Myocyte (in vitro differentiated cells): ENCODE measurements at regions not wholly inside any gene's neighbourhood (a gene's known extent, or its start where the extent isn't known, plus 50 kb on each side); places are given as distances from the start of the nearest gene placed in this dataset.
A peak's percentile ranks its signal among the peaks of the same experiment; 100 is the strongest.

Source experiments
- DNase-seq: peaks from one replicate; pipeline ENCODE4 v3.0.0-alpha.2; 2012; ENCODE audit warnings: low read depth

DNA sequence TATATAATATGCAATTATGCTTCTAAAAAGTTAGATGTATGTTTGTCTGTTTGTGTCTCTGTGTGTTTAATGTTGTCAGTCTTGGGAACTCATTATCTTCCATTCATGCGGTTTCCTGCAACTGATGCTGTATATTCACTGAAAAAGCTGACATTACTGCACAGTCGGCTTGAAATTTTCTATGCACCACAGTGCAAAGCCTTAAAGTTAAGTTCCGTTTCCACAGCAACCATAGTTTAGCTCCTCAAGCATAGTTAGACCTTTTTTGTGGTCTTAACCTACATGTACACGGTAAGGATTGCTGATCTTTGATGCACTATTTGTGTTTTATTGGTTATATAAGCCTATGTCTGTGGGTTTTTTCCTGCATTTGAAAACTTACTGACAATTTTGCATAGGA is 309.4 kb downstream of the KCNC2 start:
- DNase-seq: no peak

GRCh38 chr12:74903522-74903921 is 306.1 kb downstream of the KCNC2 start:
- no peak for DNase-seq

GRCh38 chr12:74906224-74906623 is 303.4 kb downstream of the KCNC2 start:
- DNase-seq: no peak

DNA sequence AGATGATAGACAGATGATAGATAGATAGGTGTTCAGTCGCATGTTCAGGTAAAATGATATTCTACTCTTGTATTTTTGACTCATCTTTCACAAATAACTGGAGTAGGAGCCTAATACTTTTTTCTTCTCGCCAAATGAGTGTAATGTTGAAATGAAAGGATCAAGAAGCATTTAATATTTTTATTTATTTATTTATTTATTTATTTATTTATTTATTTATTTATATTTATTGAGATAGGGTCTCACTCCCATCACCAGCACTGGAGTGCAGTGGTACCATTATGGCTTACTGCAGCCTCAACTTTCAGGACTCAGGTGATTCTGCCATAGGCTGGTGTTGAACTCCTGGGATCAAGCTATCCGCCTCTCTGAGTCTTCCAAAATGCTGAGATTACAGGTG is 298.8 kb downstream of the KCNC2 start:
- no peak for DNase-seq

- no peak for DNase-seq
Observed at GRCh38 chr12:74914378-74914777, 295.3 kb downstream of the KCNC2 start.

- no peak for DNase-seq
Observed at GRCh38 chr12:74915718-74916117, 293.9 kb downstream of the KCNC2 start.

GRCh38 chr12:74917743-74918142 is 291.9 kb downstream of the KCNC2 start:
- DNase-seq: no peak

- DNase-seq: no peak
Observed at GRCh38 chr12:74918291-74918690, 291.3 kb downstream of the KCNC2 start.

DNA sequence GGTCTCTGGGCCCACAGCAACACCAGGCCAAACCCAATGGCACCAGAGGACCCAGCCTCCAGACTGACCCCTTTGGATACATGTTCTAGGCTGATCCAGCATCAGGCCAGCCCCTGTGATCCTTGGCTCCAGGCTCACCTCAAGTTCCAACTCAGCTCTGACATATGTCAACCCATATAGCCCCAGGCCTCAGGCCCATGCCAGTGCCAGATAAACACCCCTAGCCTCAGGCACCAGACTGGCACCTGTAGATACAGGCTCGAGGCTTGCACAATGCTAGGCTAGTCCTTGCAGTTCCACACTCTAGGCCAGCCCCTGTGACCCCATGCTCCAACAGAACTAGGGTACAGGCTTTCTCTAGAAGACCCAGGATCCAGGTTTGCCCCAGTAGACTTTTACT is 287.5 kb downstream of the KCNC2 start:
- no peak for DNase-seq

- no peak for DNase-seq
Observed at GRCh38 chr12:74922642-74923041, 287.0 kb downstream of the KCNC2 start.

DNA sequence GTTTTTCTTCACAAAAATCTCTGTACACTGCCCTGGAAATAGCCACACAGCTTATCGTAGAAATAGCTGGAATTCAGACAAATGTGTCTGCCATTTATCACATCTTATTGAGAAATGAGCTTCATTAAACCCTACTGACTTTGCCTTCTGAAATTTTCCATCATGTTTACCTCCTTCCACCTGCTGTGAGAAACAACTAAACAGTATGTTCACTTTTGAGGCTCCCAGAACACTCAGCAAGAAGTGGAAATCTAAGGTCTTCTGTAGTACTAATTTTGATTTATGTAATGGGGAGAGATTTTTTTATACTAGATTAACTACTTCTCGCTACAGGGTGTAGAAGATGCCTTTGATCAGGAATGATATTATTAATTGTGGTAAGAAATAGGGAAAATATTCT is 268.0 kb downstream of the KCNC2 start:
- DNase-seq: no peak

DNA sequence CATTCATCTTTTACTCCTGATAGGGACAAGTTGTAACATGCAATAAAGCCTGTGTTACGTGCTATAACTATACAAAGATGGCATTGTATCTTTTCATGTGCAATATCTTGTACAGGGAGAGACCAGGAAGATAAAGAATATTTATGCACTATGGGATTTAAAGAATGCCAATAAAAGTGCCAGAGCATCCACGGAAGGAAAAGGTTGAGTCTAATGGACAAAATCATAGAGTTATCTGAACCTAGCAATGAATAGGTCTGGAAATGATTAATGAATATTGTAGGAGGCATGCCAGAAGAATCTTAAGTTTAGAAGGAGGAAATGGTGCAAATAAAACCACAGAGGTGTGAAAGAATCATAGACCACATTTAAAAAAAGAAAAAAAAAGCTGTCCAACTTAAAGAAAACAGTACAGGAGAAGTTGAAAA is 263.9 kb downstream of the KCNC2 start:
- DNase-seq: no peak

DNA sequence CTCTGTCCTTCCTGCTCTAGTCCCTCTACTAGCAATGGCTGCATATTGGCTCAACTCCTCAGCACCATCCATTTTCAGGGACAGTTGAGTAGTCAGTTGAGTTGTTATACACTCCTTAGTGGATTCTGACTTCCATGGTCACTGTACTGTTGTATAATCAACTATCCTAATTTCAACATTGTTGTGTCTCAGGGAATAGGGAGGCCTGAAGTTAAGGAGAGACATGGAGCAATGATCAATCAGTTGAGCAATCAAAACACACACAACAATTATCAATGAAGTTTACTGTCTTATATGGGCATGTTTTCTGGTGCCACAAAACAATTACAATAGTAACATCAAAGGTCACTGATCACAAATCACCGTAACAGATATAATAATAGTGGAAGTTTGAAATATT is 255.9 kb downstream of the KCNC2 start:
- no peak for DNase-seq

- DNase-seq: no peak
Observed at GRCh38 chr12:74957231-74957630, 252.4 kb downstream of the KCNC2 start.

GRCh38 chr12:74957634-74958033 is 252.0 kb downstream of the KCNC2 start:
- DNase-seq: no peak

DNA sequence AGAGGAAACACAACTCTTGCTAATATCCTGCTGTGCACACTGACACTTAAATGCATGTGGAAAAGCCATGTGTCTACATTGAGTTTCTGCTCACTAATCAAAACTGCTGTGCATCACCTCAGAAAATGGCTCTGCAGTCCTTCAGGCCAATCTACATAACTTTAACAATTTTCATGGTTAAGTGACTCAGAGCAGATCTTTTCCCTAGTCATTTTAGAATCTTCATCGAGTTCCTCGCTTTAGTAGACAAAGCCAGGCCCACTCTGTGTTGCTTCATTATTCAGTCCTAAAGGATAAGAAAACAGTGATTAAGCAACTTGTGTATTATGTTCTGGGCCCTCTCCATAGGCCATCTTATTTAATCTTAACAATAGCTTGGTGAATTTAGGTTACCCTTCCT is 250.0 kb downstream of the KCNC2 start:
- no peak for DNase-seq

DNA sequence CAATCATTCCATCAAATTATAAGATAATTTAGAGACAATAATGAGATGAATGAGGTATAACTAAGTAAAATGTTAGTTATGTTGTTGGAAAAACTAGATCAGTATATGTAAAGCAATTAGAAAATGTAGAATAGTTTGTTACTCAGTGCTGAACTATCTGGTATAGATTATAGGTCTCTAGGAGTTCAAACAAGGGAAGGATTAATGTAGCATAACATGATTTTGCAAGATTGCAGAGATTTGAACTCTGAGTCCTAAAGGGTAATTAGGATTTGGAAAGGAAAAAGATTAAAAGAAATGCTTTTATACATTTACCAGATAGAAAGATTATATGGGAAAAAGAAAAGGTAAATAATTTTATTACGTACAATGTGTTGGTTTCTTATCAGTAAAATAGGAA is 246.3 kb downstream of the KCNC2 start:
- no peak for DNase-seq

DNA sequence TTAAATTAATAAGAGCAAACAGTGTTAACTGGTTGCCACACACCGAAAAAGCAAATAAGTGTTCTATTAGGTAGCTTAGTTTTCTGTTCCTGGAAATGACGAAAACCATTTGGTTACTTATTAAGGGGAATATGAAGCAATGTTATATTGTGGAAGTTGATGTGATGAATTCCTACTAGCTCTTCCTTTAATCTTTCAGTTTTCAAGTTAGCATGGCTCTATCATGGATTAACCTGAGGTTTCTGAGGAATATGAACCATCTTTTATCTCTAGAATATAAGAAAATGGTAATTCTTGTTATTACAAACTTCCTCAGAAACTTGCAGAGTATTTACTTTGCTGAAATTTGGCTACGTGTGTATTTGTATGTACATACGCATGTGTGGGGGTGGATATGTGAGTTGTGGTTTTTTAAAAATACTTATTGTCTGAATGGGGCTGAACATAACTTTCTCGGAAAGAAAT is 245.7 kb downstream of the KCNC2 start:
- DNase-seq: no peak

DNA sequence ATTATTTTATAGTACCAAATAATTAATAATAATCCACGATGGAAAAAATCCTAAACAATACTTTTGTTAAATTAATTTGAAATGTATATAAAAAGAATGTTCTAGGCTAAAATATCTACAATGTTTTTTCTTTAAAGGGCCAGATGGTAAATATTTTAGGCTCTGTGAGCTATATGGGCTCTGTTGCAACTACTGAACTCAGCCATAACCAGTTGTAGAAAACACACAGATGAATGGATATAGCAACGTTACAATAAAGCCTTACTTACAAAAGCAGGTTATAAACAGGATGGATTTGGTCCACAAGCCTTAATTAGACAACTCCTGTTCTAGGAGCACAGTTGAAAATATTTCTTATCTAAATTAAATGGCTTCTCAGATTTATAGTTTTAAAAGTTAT is 245.2 kb downstream of the KCNC2 start:
- no peak for DNase-seq

- DNase-seq: no peak
Observed at GRCh38 chr12:74971201-74971600, 238.4 kb downstream of the KCNC2 start.

GRCh38 chr12:74977832-74978481 is 231.7 kb downstream of the KCNC2 start:
- no peak for DNase-seq

- DNase-seq: peak; percentile 30
Observed at GRCh38 chr12:74980510-74980909, 229.1 kb downstream of the KCNC2 start.

GRCh38 chr12:74981541-74981940 is 228.1 kb downstream of the KCNC2 start:
- DNase-seq: no peak

GRCh38 chr12:74983917-74984316 is 225.7 kb downstream of the KCNC2 start:
- DNase-seq: no peak
